Parathyroid adenoma (tissue), 2 donors: ENCODE measurements at regions not wholly inside any gene's neighbourhood (a gene's known extent, or its start where the extent isn't known, plus 50 kb on each side); places are given as distances from the start of the nearest gene placed in this dataset.

Experiments used
- H2AFZ ChIP-seq: fragments of 300-600 bp; sonication (generic); one replicate; pipeline ENCODE4 v1.7.0; 2017; ENCODE audit warnings: antibody characterized with exemption, mild to moderate bottlenecking
- H3K27ac ChIP-seq: fragments of 300-600 bp; sonication (generic); one replicate; pipeline ENCODE4 v1.7.0; 2017
- H3K27me3 ChIP-seq: fragments of 300-600 bp; sonication (generic); one replicate; pipeline ENCODE4 v1.7.0; 2017; ENCODE audit warnings: low read length; ENCODE audit not compliant: control insufficient read depth, insufficient read depth
- H3K36me3 ChIP-seq: fragments of 300-600 bp; sonication (generic); one replicate; pipeline ENCODE4 v1.7.0; 2017; ENCODE audit warnings: low read length; ENCODE audit not compliant: control insufficient read depth, insufficient read depth
- H3K4me1 ChIP-seq: fragments of 300-600 bp; sonication (generic); one replicate; pipeline ENCODE4 v1.7.0; 2017; ENCODE audit warnings: control low read depth
- H3K4me2 ChIP-seq: fragments of 300-600 bp; sonication (generic); one replicate; pipeline ENCODE4 v1.7.0; 2017; ENCODE audit warnings: low read length
- H3K4me3 ChIP-seq: fragments of 300-600 bp; sonication (generic); one replicate; pipeline ENCODE4 v1.7.0; 2017; ENCODE audit warnings: low read depth, low read length
- H3K79me2 ChIP-seq: fragments of 300-600 bp; sonication (generic); one replicate; pipeline ENCODE4 v1.7.0; 2017; ENCODE audit warnings: control low read depth
- H3K9ac ChIP-seq: fragments of 300-600 bp; sonication (generic); one replicate; pipeline ENCODE4 v1.7.0; 2017; ENCODE audit warnings: mild to moderate bottlenecking
- H3K9me3 ChIP-seq: fragments of 300-600 bp; sonication (generic); one replicate; pipeline ENCODE4 v1.7.0; 2017; ENCODE audit warnings: low read length; ENCODE audit not compliant: control insufficient read depth
- TF ChIP-seq, protein P1 (sequence below): fragments of 300-600 bp; sonication (generic); IDR thresholded peaks from one replicate; pipeline ENCODE4 v1.7.0; 2017; ENCODE audit warnings: antibody characterized with exemption, mild to moderate bottlenecking
- donor health status: primary hyperparathyroidism.

DNA sequence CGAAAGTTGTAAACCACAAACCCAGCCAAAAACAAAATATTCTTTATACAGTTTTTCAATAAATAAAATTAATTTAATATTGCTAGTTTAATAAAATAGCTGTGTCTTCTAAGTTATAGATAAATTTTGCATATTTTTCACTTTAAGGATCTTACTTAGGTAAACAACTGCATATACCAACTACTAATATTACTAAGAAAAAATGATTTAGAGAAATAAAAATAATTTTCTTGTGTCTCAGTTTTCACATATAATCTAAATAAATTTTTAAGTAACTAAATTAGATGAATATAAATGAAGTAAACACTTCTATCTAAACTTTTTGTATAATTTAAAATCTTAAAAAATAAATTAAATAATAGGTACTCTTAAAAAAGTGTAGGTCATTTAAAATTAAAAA, 67.1 kb upstream of the TOP3B start:
- Histone ChIP-seq H3K36me3 (no peaks in the 10 kb centered on the region), H2AFZ (no peak overlapping the region), H3K79me2 (no peaks in the 10 kb centered on the region), H3K4me3 (no peak overlapping the region), H3K27ac (no peak overlapping the region), H3K9me3 (no peaks in the 10 kb centered on the region), H3K27me3 (no peaks in the 10 kb centered on the region), H3K9ac (no peak overlapping the region), H3K4me2 (no peak overlapping the region), H3K4me1 (no peaks in the 10 kb centered on the region)
- TF ChIP-seq, protein P1, sequence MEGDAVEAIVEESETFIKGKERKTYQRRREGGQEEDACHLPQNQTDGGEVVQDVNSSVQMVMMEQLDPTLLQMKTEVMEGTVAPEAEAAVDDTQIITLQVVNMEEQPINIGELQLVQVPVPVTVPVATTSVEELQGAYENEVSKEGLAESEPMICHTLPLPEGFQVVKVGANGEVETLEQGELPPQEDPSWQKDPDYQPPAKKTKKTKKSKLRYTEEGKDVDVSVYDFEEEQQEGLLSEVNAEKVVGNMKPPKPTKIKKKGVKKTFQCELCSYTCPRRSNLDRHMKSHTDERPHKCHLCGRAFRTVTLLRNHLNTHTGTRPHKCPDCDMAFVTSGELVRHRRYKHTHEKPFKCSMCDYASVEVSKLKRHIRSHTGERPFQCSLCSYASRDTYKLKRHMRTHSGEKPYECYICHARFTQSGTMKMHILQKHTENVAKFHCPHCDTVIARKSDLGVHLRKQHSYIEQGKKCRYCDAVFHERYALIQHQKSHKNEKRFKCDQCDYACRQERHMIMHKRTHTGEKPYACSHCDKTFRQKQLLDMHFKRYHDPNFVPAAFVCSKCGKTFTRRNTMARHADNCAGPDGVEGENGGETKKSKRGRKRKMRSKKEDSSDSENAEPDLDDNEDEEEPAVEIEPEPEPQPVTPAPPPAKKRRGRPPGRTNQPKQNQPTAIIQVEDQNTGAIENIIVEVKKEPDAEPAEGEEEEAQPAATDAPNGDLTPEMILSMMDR: no peak

DNA sequence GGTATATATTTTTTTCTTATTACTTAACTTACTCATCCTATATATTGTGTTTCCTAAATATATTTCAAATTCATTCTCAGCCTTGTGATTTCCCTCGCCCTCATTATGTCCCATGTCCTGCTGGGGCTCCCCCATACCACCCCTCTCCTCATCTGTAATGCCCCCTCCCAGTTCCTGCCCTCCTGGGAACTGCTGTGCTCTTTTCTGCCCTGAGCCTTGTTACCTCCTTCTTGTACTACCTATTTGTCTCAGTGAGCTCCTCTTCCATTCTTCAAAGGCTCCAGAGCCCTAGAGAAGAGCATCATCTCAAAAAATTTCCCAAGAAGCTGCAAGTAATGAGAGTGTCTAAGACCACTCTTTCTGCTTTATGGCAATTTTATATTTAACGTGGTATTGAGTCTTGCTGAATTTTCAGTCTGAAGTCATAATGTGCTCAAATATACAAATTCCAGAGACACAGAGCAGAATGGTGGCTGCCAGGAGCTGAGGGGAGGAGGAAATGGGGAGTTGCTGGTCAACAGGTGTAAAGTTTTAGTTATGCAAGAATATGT, 66.5 kb upstream of the TOP3B start:
- H3K27me3 ChIP-seq: no peaks in the 10 kb centered on the region
- TF ChIP-seq, protein P1: no peak
- H3K9me3 ChIP-seq: no peaks in the 10 kb centered on the region
- no peak overlapping the region for H3K9ac ChIP-seq
- no peaks in the 10 kb centered on the region for H3K4me1 ChIP-seq
- H3K4me3 ChIP-seq: no peak overlapping the region
- H3K79me2 ChIP-seq: no peaks in the 10 kb centered on the region
- H3K36me3 ChIP-seq: no peaks in the 10 kb centered on the region
- H2AFZ ChIP-seq: no peak overlapping the region
- H3K4me2 ChIP-seq: no peak overlapping the region
- no peak overlapping the region for H3K27ac ChIP-seq

DNA sequence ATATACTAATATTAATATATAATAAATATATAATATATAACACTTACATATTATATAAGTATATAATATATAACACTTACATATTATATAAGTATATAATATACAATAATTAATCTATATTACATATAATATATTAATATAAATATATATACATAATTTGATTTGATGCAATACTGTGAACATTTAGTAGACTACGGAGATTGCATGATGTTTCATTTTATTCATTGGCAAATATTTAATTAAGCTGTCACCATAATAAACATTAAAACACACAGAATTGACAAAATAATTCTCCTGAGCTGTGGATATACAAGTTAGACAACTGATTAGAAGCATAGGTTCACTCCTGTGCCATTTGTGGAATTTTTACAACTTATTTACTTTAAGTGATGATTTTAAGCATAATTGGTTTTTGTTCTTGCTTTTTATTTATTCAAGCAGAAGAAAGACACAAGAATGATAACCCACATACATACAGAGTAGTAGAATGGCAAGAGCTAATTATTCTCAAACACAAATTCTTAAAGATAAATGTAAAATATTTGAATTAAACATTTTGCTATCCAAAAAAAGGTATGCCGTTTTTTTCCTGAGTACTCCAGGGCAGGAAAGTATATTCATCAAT, 65.8 kb upstream of the TOP3B start:
- Histone ChIP-seq H3K79me2 (no peaks in the 10 kb centered on the region), H3K27me3 (no peaks in the 10 kb centered on the region), H3K4me2 (no peak overlapping the region), H3K27ac (no peak overlapping the region), H3K4me3 (no peak overlapping the region), H3K9ac (no peak overlapping the region), H3K36me3 (no peaks in the 10 kb centered on the region), H3K4me1 (no peaks in the 10 kb centered on the region), H3K9me3 (no peaks in the 10 kb centered on the region), H2AFZ (no peak overlapping the region)
- TF ChIP-seq, protein P1: no peak

DNA sequence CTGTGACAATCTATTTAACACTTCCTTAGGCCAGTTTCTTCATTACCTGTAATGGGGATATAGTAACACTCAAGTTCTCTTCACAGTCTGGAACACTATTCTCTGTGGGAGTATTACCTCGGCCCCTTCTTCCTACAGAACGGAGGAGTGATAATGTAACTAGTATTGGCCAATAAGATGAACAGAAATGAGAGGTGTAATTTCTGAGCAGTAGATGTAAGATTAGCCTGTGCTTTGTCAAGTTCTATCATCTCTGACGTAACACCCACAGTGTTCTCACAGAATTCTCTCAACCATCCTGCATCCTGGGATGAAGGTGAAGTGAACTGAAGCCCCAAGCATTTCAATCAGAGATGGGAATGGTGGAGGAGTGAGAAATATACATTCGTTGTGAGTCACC, 65.2 kb upstream of the TOP3B start:
- no peaks in the 10 kb centered on the region for H3K27me3 ChIP-seq
- H3K36me3 ChIP-seq: no peaks in the 10 kb centered on the region
- no peak overlapping the region for H3K4me2 ChIP-seq
- no peaks in the 10 kb centered on the region for H3K9me3 ChIP-seq
- no peak overlapping the region for H3K9ac ChIP-seq
- no peaks in the 10 kb centered on the region for H3K4me1 ChIP-seq
- H3K27ac ChIP-seq: no peak overlapping the region
- TF ChIP-seq, protein P1: no peak
- no peak overlapping the region for H2AFZ ChIP-seq
- H3K4me3 ChIP-seq: no peak overlapping the region
- no peaks in the 10 kb centered on the region for H3K79me2 ChIP-seq

DNA sequence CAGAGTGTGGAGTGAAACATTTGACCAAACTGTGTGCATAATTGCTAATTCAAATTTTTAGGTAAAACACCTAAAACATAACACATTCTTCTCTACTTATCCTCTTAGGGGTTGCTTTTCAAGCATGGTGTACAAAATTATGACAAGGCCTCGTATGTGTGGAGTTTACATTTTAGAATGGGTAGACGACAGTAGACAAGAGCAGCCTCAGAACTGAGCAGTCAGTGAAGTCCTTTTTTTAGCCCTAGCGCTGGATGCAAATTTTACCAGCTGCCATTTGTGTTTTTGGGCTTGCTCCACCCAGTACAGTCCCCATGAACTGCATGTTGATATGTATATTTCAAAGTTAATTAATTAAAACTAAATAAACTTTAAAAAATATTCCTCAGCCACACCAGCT, 64.7 kb upstream of the TOP3B start:
- TF ChIP-seq, protein P1: no peak
- Histone ChIP-seq H3K36me3 (no peaks in the 10 kb centered on the region), H2AFZ (no peak overlapping the region), H3K4me2 (no peak overlapping the region), H3K4me3 (no peak overlapping the region), H3K27me3 (no peaks in the 10 kb centered on the region), H3K9ac (no peak overlapping the region), H3K27ac (no peak overlapping the region), H3K9me3 (no peaks in the 10 kb centered on the region), H3K79me2 (no peaks in the 10 kb centered on the region), H3K4me1 (no peaks in the 10 kb centered on the region)
